H1 (cell line): ENCODE measurements at regions not wholly inside any gene's neighbourhood (a gene's known extent, or its start where the extent isn't known, plus 50 kb on each side); places are given as distances from the start of the nearest gene placed in this dataset.
A peak's percentile ranks its signal among the peaks of the same experiment; 100 is the strongest.

Experiments used
- CTCF ChIA-PET: fragments of 300-600 bp; sonication (Branson Sonifier 250); formaldehyde crosslinking; loops from one replicate; lab custom pipeline; 2021; ENCODE audit not compliant: partially characterized antibody; lab: Charles Lee
- POLR2A ChIA-PET: fragments of 300-600 bp; sonication (Branson Sonifier 250); formaldehyde crosslinking; loops from one replicate; lab custom pipeline; 2021; ENCODE audit warnings: inconsistent platforms; ENCODE audit not compliant: partially characterized antibody; lab: Charles Lee
- DNase-seq, 2 experiments: peaks; one replicate each; pipeline versions ENCODE4 v3.0.0 to v3.0.0-alpha.2; 2010 to 2022; ENCODE audit warnings: low spot score in 2 of 2, low read depth in 1 of 2, mixed read lengths in 1 of 2
- FAIRE-seq: peaks from 2 replicates; lab custom pipeline; 2011; peaks lifted over from hg19 to GRCh38; lab: Jason Lieb, UNC
- H2AFZ ChIP-seq: 2 replicates; pipeline ENCODE4 v1.8.1; 2012; ENCODE audit warnings: low read length, inconsistent platforms
- H2AK5ac ChIP-seq: 2 replicates; pipeline ENCODE4 v1.6.1; 2013; ENCODE audit warnings: low read depth, low read length
- H2BK120ac ChIP-seq: replicated peaks from 2 replicates; pipeline ENCODE3; 2013; ENCODE audit warnings: low read depth, low read length, inconsistent platforms
- H2BK12ac ChIP-seq: 2 replicates; pipeline ENCODE4 v1.6.1; 2013; ENCODE audit warnings: low read depth, low read length
- H2BK15ac ChIP-seq: 2 replicates; pipeline ENCODE4 v1.6.1; 2013; ENCODE audit warnings: low read length
- H2BK20ac ChIP-seq: 2 replicates; pipeline ENCODE4 v1.6.1; 2013; ENCODE audit warnings: low read length
- H2BK5ac ChIP-seq: 2 replicates; pipeline ENCODE4 v1.6.1; 2013; ENCODE audit warnings: low read depth, low read length
- H3K14ac ChIP-seq: 2 replicates; pipeline ENCODE4 v1.6.1; 2013; ENCODE audit warnings: inconsistent platforms; ENCODE audit not compliant: insufficient read length
- H3K18ac ChIP-seq: 2 replicates; pipeline ENCODE4 v1.6.1; 2013; ENCODE audit warnings: low read length; ENCODE audit errors: extremely low read depth
- H3K23ac ChIP-seq: 2 replicates; pipeline ENCODE4 v1.6.1; 2013; ENCODE audit warnings: inconsistent platforms; ENCODE audit not compliant: insufficient read length
- H3K23me2 ChIP-seq: 2 replicates; pipeline ENCODE4 v1.6.1; 2013; ENCODE audit warnings: low read depth, low read length
- H3K27ac ChIP-seq: 2 replicates; pipeline ENCODE4 v1.6.1; 2011; ENCODE audit warnings: low read depth, low read length, inconsistent platforms
- H3K27me3 ChIP-seq, 4 experiments: replicated peaks in 1 of 4; 1 replicate in 1 of 4; 2 replicates in 3 of 4; pipeline versions ENCODE4 v1.6.1 to v1.8.1; 2011 to 2013; ENCODE audit warnings: low read length in 3 of 4, mild to moderate bottlenecking in 3 of 4, inconsistent platforms in 2 of 4, mixed read lengths in 2 of 4, moderate library complexity in 1 of 4; ENCODE audit not compliant: control insufficient read depth in 3 of 4, insufficient read depth in 3 of 4; ENCODE audit errors: extremely low read depth in 1 of 4
- H3K36me3 ChIP-seq, 4 experiments: 2 replicates each; pipeline versions ENCODE4 v1.6.1 to v1.8.1; 2011 to 2013; ENCODE audit warnings: mild to moderate bottlenecking in 4 of 4, low read length in 3 of 4, moderate library complexity in 2 of 4, control low read depth in 1 of 4, inconsistent platforms in 1 of 4; ENCODE audit not compliant: insufficient read depth in 4 of 4, control insufficient read depth in 2 of 4
- H3K4ac ChIP-seq: replicated peaks from 2 replicates; pipeline ENCODE3; 2013; ENCODE audit warnings: low read length, low read depth, mixed read lengths, inconsistent platforms; ENCODE audit not compliant: insufficient read length
- H3K4me1 ChIP-seq, 4 experiments: replicated peaks in 1 of 4; 1 replicate in 1 of 4; 2 replicates in 3 of 4; pipeline versions ENCODE4 v1.6.1 to v1.8.1; 2011 to 2013; ENCODE audit warnings: low read length in 3 of 4, inconsistent platforms in 2 of 4, mixed read lengths in 1 of 4; ENCODE audit not compliant: insufficient read depth in 4 of 4, control insufficient read depth in 3 of 4
- H3K4me2 ChIP-seq, 2 experiments: 2 replicates each; pipeline versions ENCODE4 v1.6.1 to v1.8.1; 2011 to 2013; ENCODE audit warnings: low read depth in 2 of 2, low read length in 2 of 2, control low read depth in 1 of 2, inconsistent platforms in 1 of 2, mild to moderate bottlenecking in 1 of 2; ENCODE audit not compliant: insufficient read depth in 1 of 2
- H3K4me3 ChIP-seq, 4 experiments: fragments of 200-600, 300-600 bp in 1 of 4; sonication (generic), shearing (Covaris generic), sonication (Bioruptor Twin) in 1 of 4; 2 replicates each; pipeline versions ENCODE4 v1.5.1 to v1.8.1; 2011 to 2016; ENCODE audit warnings: low read length in 4 of 4, low read depth in 3 of 4, control low read depth in 2 of 4, inconsistent platforms in 2 of 4, mild to moderate bottlenecking in 2 of 4, mixed read lengths in 1 of 4, moderate library complexity in 1 of 4; ENCODE audit not compliant: insufficient read depth in 2 of 4; ENCODE audit errors: extremely low read depth in 1 of 4
- H3K56ac ChIP-seq: replicated peaks from 2 replicates; pipeline ENCODE3; 2013; ENCODE audit warnings: low read depth, mild to moderate bottlenecking, mixed read lengths, low read length, inconsistent platforms; ENCODE audit not compliant: insufficient read length
- H3K79me1 ChIP-seq: 2 replicates; pipeline ENCODE4 v1.6.1; 2013; ENCODE audit warnings: low read depth, low read length, control low read depth
- H3K79me2 ChIP-seq, 2 experiments: 2 replicates each; pipeline versions ENCODE4 v1.6.1 to v1.8.1; 2012 to 2013; ENCODE audit warnings: low read length in 2 of 2, mild to moderate bottlenecking in 2 of 2, inconsistent platforms in 1 of 2; ENCODE audit not compliant: insufficient read depth in 2 of 2, control insufficient read depth in 1 of 2
- H3K9ac ChIP-seq, 4 experiments: replicated peaks in 1 of 4; 1 replicate in 1 of 4; 2 replicates in 3 of 4; pipeline versions ENCODE4 v1.6.1 to v1.8.1; 2011 to 2013; ENCODE audit warnings: low read depth in 3 of 4, low read length in 3 of 4, control low read depth in 2 of 4, mild to moderate bottlenecking in 2 of 4, moderate library complexity in 2 of 4, inconsistent platforms in 1 of 4; ENCODE audit errors: extremely low read depth in 1 of 4
- H3K9me3 ChIP-seq, 2 experiments: 2 replicates each; pipeline versions ENCODE4 v1.6.1 to v1.8.1; 2012 to 2013; ENCODE audit warnings: mild to moderate bottlenecking in 2 of 2, moderate library complexity in 2 of 2, control low read depth in 1 of 2, inconsistent platforms in 1 of 2, low read depth in 1 of 2, low read length in 1 of 2, mixed read lengths in 1 of 2; ENCODE audit not compliant: insufficient read depth in 2 of 2
- H4K20me1 ChIP-seq, 2 experiments: replicated peaks in 1 of 2; 2 replicates each; pipeline versions ENCODE3 to v1.8.1; 2011 to 2013; ENCODE audit warnings: inconsistent platforms in 2 of 2, low read length in 2 of 2, mild to moderate bottlenecking in 1 of 2; ENCODE audit not compliant: insufficient read depth in 2 of 2, control insufficient read depth in 1 of 2
- H4K5ac ChIP-seq: 2 replicates; pipeline ENCODE4 v1.6.1; 2013; ENCODE audit warnings: low read length, low read depth, mixed read lengths, inconsistent platforms; ENCODE audit not compliant: insufficient read length
- H4K8ac ChIP-seq: 2 replicates; pipeline ENCODE4 v1.8.0; 2013; ENCODE audit warnings: mild to moderate bottlenecking, moderate library complexity, low read length, inconsistent platforms; ENCODE audit not compliant: insufficient read depth; ENCODE audit errors: extremely low read depth
- H4K91ac ChIP-seq: replicated peaks from 2 replicates; pipeline ENCODE3; 2013; ENCODE audit warnings: low read length, mixed read lengths, inconsistent platforms; ENCODE audit not compliant: insufficient read length
- KDM1A ChIP-seq: fragments of 200-600, 300-600 bp; sonication (generic); IDR thresholded peaks from 2 replicates; pipeline ENCODE4 v1.7.1; 2016; ENCODE audit warnings: mild to moderate bottlenecking, low read length, borderline replicate concordance
- WGBS, 2 experiments: shearing (Covaris generic) in 1 of 2; methylation state at CpG; one replicate each; pipeline versions ENCODE4 v1.1.6 to v1.1.7; 2013 to 2015; ENCODE audit warnings: low lambda C conversion rate in 2 of 2, mixed read lengths in 2 of 2, inconsistent platforms in 1 of 2, low coverage in 1 of 2, missing lambda C conversion rate in 1 of 2; ENCODE audit not compliant: insufficient replicate concordance in 2 of 2, insufficient coverage in 1 of 2, insufficient read length in 1 of 2; ENCODE audit errors: extremely low coverage in 1 of 2, missing lambda C conversion rate in 1 of 2; 5-methylcytosine and 5-hydroxymethylcytosine counted together
- TF ChIP-seq, protein P1 (sequence below): IDR thresholded peaks from 2 replicates; pipeline ENCODE4 v1.6.1; 2012; ENCODE audit warnings: inconsistent platforms

GRCh38 chr10:131035779-131036178 lies 275.7 kb downstream of the TCERG1L start:
- no peaks in the 10 kb centered on the region for H3K79me1 ChIP-seq
- H3K9me3 ChIP-seq, result no peaks in the 10 kb centered on the region
- no peak overlapping the region for H4K5ac ChIP-seq
- H2BK12ac ChIP-seq, result peak overlapping the region; percentile 68; the same call in 1 of the 2 replicates
- H4K91ac ChIP-seq, result peak overlapping the region; percentile 67
- ChIA-PET POLR2A (no interaction called here), CTCF (no interaction called here)
- H2BK120ac ChIP-seq, result no peak overlapping the region
- no peak for DNase-seq
- no peak overlapping the region for H3K14ac ChIP-seq
- peak overlapping the region; percentile 53; the same call in 1 of the 2 replicates for H3K18ac ChIP-seq
- no peak overlapping the region for H3K4me3 ChIP-seq
- peaks cover 0 to 5% (median 0%) of the 10 kb centered on the region in 4 experiments; a peak in 2 of 7 replicates for H3K4me1 ChIP-seq
- H3K56ac ChIP-seq, result no peak overlapping the region
- H3K27me3 ChIP-seq, result peaks cover 0 to 3% (median 0%) of the 10 kb centered on the region in 4 experiments; a peak in 2 of 7 replicates
- no peak overlapping the region for H2BK5ac ChIP-seq
- no peak overlapping the region for H3K23ac ChIP-seq
- H2AK5ac ChIP-seq, result no peak overlapping the region
- H2BK15ac ChIP-seq, result peak overlapping the region; percentile 67; the same call in 1 of the 2 replicates
- H3K27ac ChIP-seq, result no peak overlapping the region
- no peak overlapping the region for H3K9ac ChIP-seq
- H4K20me1 ChIP-seq, result no peaks in the 10 kb centered on the region
- no peak overlapping the region for H3K4me2 ChIP-seq
- H2AFZ ChIP-seq, result peak overlapping the region; percentile 88; the same call in 1 of the 2 replicates
- no peaks in the 10 kb centered on the region for H3K79me2 ChIP-seq
- 72% methylated on average over 12 of the region's 12 CpGs; no CpG with 5 or more reads in 1 of the 2 experiments for WGBS, 2 experiments
- no peaks in the 10 kb centered on the region for H3K36me3 ChIP-seq
- H2BK20ac ChIP-seq, result peak overlapping the region; percentile 7
- H3K23me2 ChIP-seq, result no peaks in the 10 kb centered on the region
- peak overlapping the region; percentile 27 for H3K4ac ChIP-seq
- peak overlapping the region; percentile 59 for H4K8ac ChIP-seq
- no peak for FAIRE-seq
- TF ChIP-seq, protein P1, sequence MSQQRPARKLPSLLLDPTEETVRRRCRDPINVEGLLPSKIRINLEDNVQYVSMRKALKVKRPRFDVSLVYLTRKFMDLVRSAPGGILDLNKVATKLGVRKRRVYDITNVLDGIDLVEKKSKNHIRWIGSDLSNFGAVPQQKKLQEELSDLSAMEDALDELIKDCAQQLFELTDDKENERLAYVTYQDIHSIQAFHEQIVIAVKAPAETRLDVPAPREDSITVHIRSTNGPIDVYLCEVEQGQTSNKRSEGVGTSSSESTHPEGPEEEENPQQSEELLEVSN, result 0 out of 2 replicates have a peak, but pooled peaks have one; percentile 16
- TF ChIP-seq KDM1A, result no peak
